ENCODE measurements at regions not wholly inside any gene's neighbourhood (a gene's known extent, or its start where the extent isn't known, plus 50 kb on each side); places are given as distances from the start of the nearest gene placed in this dataset.

- DNase-seq = peak; percentile 61
Observed at GRCh38 chr17:77435272-77436057, 294.7 kb downstream of the SEC14L1 start.

GRCh38 chr17:77436058-77436442 is 295.3 kb downstream of the SEC14L1 start:
- peak; percentile 90 for DNase-seq

- DNase-seq = no peak
Observed at GRCh38 chr17:77436481-77436880, 295.7 kb downstream of the SEC14L1 start.

GRCh38 chr17:77437017-77437416 is 296.2 kb downstream of the SEC14L1 start:
- DNase-seq = peak; percentile 31

- DNase-seq = no peak
Observed at GRCh38 chr17:77437747-77438146, 297.0 kb downstream of the SEC14L1 start.

- DNase-seq = peak; percentile 97
Observed at GRCh38 chr17:77438241-77439188, 297.7 kb downstream of the SEC14L1 start.

GRCh38 chr17:77439189-77440018 is 298.6 kb downstream of the SEC14L1 start:
- DNase-seq = no peak

GRCh38 chr17:77440560-77440981 is 299.8 kb downstream of the SEC14L1 start:
- no peak for DNase-seq

- DNase-seq = no peak
Observed at GRCh38 chr17:77441130-77441920, 300.6 kb downstream of the SEC14L1 start.

- no peak for DNase-seq
Observed at GRCh38 chr17:77441940-77442339, 301.2 kb downstream of the SEC14L1 start.

GRCh38 chr17:77442976-77443747 is 302.4 kb downstream of the SEC14L1 start:
- no peak for DNase-seq

- no peak for DNase-seq
Observed at GRCh38 chr17:77443748-77444260, 303.0 kb downstream of the SEC14L1 start.

- DNase-seq = peak; percentile 76
Observed at GRCh38 chr17:77444628-77444983, 303.8 kb downstream of the SEC14L1 start.

- no peak for DNase-seq
Observed at GRCh38 chr17:77444984-77445759, 304.4 kb downstream of the SEC14L1 start.

- no peak for DNase-seq
Observed at GRCh38 chr17:77445760-77446532, 305.2 kb downstream of the SEC14L1 start.

GRCh38 chr17:77446940-77447634 is 306.3 kb downstream of the SEC14L1 start:
- DNase-seq = no peak

GRCh38 chr17:77449373-77449907 is 308.7 kb downstream of the SEC14L1 start:
- DNase-seq = no peak
